ENCODE measurements at regions not wholly inside any gene's neighbourhood (a gene's known extent, or its start where the extent isn't known, plus 50 kb on each side); places are given as distances from the start of the nearest gene placed in this dataset.

DNA sequence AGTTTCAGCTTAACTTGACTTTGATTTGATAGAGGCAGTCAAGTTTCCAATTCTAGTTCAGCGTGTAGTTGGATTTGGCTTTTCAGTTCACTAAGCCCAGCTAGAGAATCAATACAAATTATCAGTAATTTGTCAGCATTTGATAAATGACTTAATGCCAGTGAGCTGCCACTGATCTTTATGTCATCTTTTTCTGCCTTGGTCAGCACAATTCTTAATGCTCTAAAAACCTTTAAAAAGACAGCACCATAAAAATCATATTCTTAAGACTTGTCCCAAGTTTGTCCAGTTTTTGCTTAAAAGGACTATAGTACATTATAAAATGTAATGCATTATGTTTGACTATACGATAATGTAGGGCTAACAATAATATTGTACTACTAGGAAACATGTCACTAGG, 920.5 kb downstream of the LRFN5 start:
- Histone ChIP-seq H3K4me1 (ENCODE audit: control insufficient read depth, insufficient read depth, low read length) (no peaks in the 10 kb centered on the region), H3K27ac (ENCODE audit: low read length) (no peak overlapping the region), H3K27me3 (ENCODE audit: control insufficient read depth, insufficient read depth, low read length) (no peaks in the 10 kb centered on the region), H3K4me3 (ENCODE audit: low read depth in 2 of 2, low read length in 2 of 2) (no peak overlapping the region), H3K36me3 (ENCODE audit: control insufficient read depth, insufficient read depth, low read length) (no peaks in the 10 kb centered on the region), H3K9me3 (ENCODE audit: control insufficient read depth, insufficient read depth, low read depth, low read length) (no peaks in the 10 kb centered on the region)
- TF ChIP-seq, protein P1, sequence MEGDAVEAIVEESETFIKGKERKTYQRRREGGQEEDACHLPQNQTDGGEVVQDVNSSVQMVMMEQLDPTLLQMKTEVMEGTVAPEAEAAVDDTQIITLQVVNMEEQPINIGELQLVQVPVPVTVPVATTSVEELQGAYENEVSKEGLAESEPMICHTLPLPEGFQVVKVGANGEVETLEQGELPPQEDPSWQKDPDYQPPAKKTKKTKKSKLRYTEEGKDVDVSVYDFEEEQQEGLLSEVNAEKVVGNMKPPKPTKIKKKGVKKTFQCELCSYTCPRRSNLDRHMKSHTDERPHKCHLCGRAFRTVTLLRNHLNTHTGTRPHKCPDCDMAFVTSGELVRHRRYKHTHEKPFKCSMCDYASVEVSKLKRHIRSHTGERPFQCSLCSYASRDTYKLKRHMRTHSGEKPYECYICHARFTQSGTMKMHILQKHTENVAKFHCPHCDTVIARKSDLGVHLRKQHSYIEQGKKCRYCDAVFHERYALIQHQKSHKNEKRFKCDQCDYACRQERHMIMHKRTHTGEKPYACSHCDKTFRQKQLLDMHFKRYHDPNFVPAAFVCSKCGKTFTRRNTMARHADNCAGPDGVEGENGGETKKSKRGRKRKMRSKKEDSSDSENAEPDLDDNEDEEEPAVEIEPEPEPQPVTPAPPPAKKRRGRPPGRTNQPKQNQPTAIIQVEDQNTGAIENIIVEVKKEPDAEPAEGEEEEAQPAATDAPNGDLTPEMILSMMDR (IDR thresholded peaks at IDR 0.05), result no peak
- no peak for TF ChIP-seq SIN3A (IDR thresholded peaks at IDR 0.05; ENCODE audit: borderline replicate concordance, insufficient read depth, low read depth, low read length)
- TF ChIP-seq, protein P2, sequence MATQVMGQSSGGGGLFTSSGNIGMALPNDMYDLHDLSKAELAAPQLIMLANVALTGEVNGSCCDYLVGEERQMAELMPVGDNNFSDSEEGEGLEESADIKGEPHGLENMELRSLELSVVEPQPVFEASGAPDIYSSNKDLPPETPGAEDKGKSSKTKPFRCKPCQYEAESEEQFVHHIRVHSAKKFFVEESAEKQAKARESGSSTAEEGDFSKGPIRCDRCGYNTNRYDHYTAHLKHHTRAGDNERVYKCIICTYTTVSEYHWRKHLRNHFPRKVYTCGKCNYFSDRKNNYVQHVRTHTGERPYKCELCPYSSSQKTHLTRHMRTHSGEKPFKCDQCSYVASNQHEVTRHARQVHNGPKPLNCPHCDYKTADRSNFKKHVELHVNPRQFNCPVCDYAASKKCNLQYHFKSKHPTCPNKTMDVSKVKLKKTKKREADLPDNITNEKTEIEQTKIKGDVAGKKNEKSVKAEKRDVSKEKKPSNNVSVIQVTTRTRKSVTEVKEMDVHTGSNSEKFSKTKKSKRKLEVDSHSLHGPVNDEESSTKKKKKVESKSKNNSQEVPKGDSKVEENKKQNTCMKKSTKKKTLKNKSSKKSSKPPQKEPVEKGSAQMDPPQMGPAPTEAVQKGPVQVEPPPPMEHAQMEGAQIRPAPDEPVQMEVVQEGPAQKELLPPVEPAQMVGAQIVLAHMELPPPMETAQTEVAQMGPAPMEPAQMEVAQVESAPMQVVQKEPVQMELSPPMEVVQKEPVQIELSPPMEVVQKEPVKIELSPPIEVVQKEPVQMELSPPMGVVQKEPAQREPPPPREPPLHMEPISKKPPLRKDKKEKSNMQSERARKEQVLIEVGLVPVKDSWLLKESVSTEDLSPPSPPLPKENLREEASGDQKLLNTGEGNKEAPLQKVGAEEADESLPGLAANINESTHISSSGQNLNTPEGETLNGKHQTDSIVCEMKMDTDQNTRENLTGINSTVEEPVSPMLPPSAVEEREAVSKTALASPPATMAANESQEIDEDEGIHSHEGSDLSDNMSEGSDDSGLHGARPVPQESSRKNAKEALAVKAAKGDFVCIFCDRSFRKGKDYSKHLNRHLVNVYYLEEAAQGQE (IDR thresholded peaks at IDR 0.05; ENCODE audit: insufficient read depth in 1 of 2, low read depth in 2 of 2, low read length in 1 of 2), result no peak
- TF ChIP-seq TCF7L2 (IDR thresholded peaks at IDR 0.05; ENCODE audit: low read depth, low read length), result no peak
- no peak for TF ChIP-seq POLR2AphosphoS5 (IDR thresholded peaks at IDR 0.05; ENCODE audit: low read depth, low read length)
- BruUV-seq (replicated peaks), result no TSS peak
- DNase-seq (ENCODE audit: low read depth, low spot score) (no peak), ATAC-seq (no peak)
- POLR2A ChIA-PET, result no interaction called here
- intact Hi-C loops (cut with micrococcal nuclease; ENCODE audit: unreplicated experiment) (no loop called here), in situ Hi-C loops (cut with HindIII; ENCODE audit: low pct_unique_long_range_greater_than_20kb, low sequenced_read_pairs) (no loop called here)
- CTCF ChIA-PET, result no interaction called here

DNA sequence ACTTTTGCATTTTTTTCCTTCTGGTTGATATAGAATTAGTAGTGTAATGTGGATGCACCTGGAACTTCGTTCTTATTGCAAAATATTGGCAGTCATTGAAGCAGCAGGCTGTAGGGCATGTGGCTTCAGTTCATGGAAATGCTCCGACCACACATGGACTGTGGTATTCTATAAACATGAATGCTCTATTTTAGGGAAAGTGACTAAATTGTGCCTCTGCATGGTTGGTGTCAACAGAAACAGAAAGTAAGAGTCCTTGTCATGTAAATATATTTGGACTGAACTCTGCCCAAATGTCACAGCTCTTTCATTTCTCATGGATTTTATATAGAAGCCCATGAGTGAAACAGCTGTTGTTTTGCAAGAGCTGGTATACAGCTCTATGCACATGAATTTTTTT, 917.0 kb downstream of the LRFN5 start:
- BruUV-seq (replicated peaks), result no TSS peak
- POLR2A ChIA-PET, result no interaction called here
- intact Hi-C loops (cut with micrococcal nuclease; ENCODE audit: unreplicated experiment), result no loop called here
- no peak overlapping the region for H3K4me3 ChIP-seq (ENCODE audit: low read depth in 2 of 2, low read length in 2 of 2)
- TF ChIP-seq, protein P2 (IDR thresholded peaks at IDR 0.05; ENCODE audit: insufficient read depth in 1 of 2, low read depth in 2 of 2, low read length in 1 of 2), result no peak
- TF ChIP-seq POLR2AphosphoS5 (IDR thresholded peaks at IDR 0.05; ENCODE audit: low read depth, low read length) (no peak), SIN3A (IDR thresholded peaks at IDR 0.05; ENCODE audit: borderline replicate concordance, insufficient read depth, low read depth, low read length) (no peak), TCF7L2 (IDR thresholded peaks at IDR 0.05; ENCODE audit: low read depth, low read length) (no peak)
- in situ Hi-C loops (cut with HindIII; ENCODE audit: low pct_unique_long_range_greater_than_20kb, low sequenced_read_pairs), result no loop called here
- no peaks in the 10 kb centered on the region for H3K27me3 ChIP-seq (ENCODE audit: control insufficient read depth, insufficient read depth, low read length)
- CTCF ChIA-PET, result no interaction called here
- no peak overlapping the region for H3K27ac ChIP-seq (ENCODE audit: low read length)
- DNase-seq (ENCODE audit: low read depth, low spot score) (no peak), ATAC-seq (no peak)
- no peaks in the 10 kb centered on the region for H3K36me3 ChIP-seq (ENCODE audit: control insufficient read depth, insufficient read depth, low read length)
- no peaks in the 10 kb centered on the region for H3K4me1 ChIP-seq (ENCODE audit: control insufficient read depth, insufficient read depth, low read length)
- H3K9me3 ChIP-seq (ENCODE audit: control insufficient read depth, insufficient read depth, low read depth, low read length), result no peaks in the 10 kb centered on the region

Data from Panc1 (cell line).